Astrocyte (in vitro differentiated cells and primary cell): ENCODE measurements at regions not wholly inside any gene's neighbourhood (a gene's known extent, or its start where the extent isn't known, plus 50 kb on each side); places are given as distances from the start of the nearest gene placed in this dataset.

Experiments
- DNase-seq: peaks from one replicate; pipeline ENCODE4 v3.0.0-alpha.2; 2010; ENCODE audit warnings: low read depth
- FAIRE-seq: peaks from 2 replicates; lab custom pipeline; 2011; peaks lifted over from hg19 to GRCh38; lab: Jason Lieb, UNC
- H2AFZ ChIP-seq: 2 replicates; pipeline ENCODE4 v1.6.0; 2012; ENCODE audit warnings: low read depth, low read length, inconsistent platforms
- H3K27ac ChIP-seq: 2 replicates; pipeline ENCODE4 v1.5.1; 2011; ENCODE audit warnings: low read depth, low read length, inconsistent platforms
- H3K27me3 ChIP-seq: 2 replicates; pipeline ENCODE4 v1.6.0; 2011; ENCODE audit warnings: low read length, inconsistent platforms; ENCODE audit not compliant: insufficient read depth
- H3K36me3 ChIP-seq: 2 replicates; pipeline ENCODE4 v1.5.1; 2011; ENCODE audit warnings: low read length, inconsistent platforms; ENCODE audit not compliant: insufficient read depth
- H3K4me1 ChIP-seq: 2 replicates; pipeline ENCODE4 v1.5.1; 2011; ENCODE audit warnings: low read length, inconsistent platforms; ENCODE audit not compliant: insufficient read depth
- H3K4me2 ChIP-seq: 2 replicates; pipeline ENCODE4 v1.6.0; 2012; ENCODE audit warnings: low read length, inconsistent platforms
- H3K4me3 ChIP-seq: 2 replicates; pipeline ENCODE4 v1.5.1; 2011; ENCODE audit warnings: low read depth, mild to moderate bottlenecking, low read length, inconsistent platforms; ENCODE audit not compliant: insufficient read depth
- H3K79me2 ChIP-seq: 2 replicates; pipeline ENCODE4 v1.6.0; 2012; ENCODE audit warnings: mild to moderate bottlenecking, low read length, inconsistent platforms; ENCODE audit not compliant: insufficient read depth
- H3K9ac ChIP-seq: 2 replicates; pipeline ENCODE4 v1.6.0; 2012; ENCODE audit warnings: mild to moderate bottlenecking, low read length, inconsistent platforms
- H3K9me3 ChIP-seq: 2 replicates; pipeline ENCODE4 v1.5.1; 2012; ENCODE audit warnings: low read depth, mild to moderate bottlenecking, low read length, inconsistent platforms; ENCODE audit not compliant: insufficient read depth
- H4K20me1 ChIP-seq: 2 replicates; pipeline ENCODE4 v1.6.0; 2012; ENCODE audit warnings: low read length, inconsistent platforms; ENCODE audit not compliant: insufficient read depth
- H3K27ac Mint-ChIP-seq: one replicate; pipeline ENCODE4 v1.8.0; 2021; ENCODE audit warnings: mild to moderate bottlenecking, mixed read lengths; ENCODE audit not compliant: unreplicated experiment
- H3K27me3 Mint-ChIP-seq: one replicate; pipeline ENCODE4 v1.8.0; 2021; ENCODE audit warnings: low read depth, mixed read lengths; ENCODE audit not compliant: unreplicated experiment
- H3K36me3 Mint-ChIP-seq: one replicate; pipeline ENCODE4 v1.8.0; 2021; ENCODE audit warnings: low read depth, mixed read lengths; ENCODE audit not compliant: unreplicated experiment
- H3K4me1 Mint-ChIP-seq: one replicate; pipeline ENCODE4 v1.8.0; 2021; ENCODE audit warnings: low read depth, mixed read lengths; ENCODE audit not compliant: unreplicated experiment
- H3K4me3 Mint-ChIP-seq: one replicate; pipeline ENCODE4 v1.8.0; 2021; ENCODE audit warnings: mild to moderate bottlenecking, moderate library complexity, mixed read lengths; ENCODE audit not compliant: unreplicated experiment
- H3K9me3 Mint-ChIP-seq: one replicate; pipeline ENCODE4 v1.8.0; 2021; ENCODE audit warnings: mild to moderate bottlenecking, mixed read lengths; ENCODE audit not compliant: unreplicated experiment
- CTCF ChIP-seq: IDR thresholded peaks from 2 replicates; pipeline ENCODE4 v1.5.1; 2011; ENCODE audit warnings: low read depth, mild to moderate bottlenecking, inconsistent platforms, low read length, moderate library complexity; ENCODE audit not compliant: insufficient read depth
- EZH2 ChIP-seq: IDR thresholded peaks from 2 replicates; pipeline ENCODE4 v1.6.1; 2012; ENCODE audit warnings: mild to moderate bottlenecking, low read length, inconsistent platforms; ENCODE audit not compliant: insufficient read depth

GRCh38 chr1:96995351-96995750 is 273.8 kb downstream of the PTBP2 start:
- no peak overlapping the region for H3K27ac ChIP-seq

GRCh38 chr1:96996001-96996400 is 274.4 kb downstream of the PTBP2 start:
- H3K9ac ChIP-seq: no peak overlapping the region
- Mint-ChIP-seq H3K36me3 (no peaks in the 10 kb centered on the region), H3K27me3 (peaks cover 13% of the 10 kb centered on the region), H3K4me1 (peaks cover 11% of the 10 kb centered on the region), H3K9me3 (peaks cover 2% of the 10 kb centered on the region), H3K4me3 (no peak overlapping the region), H3K27ac (no peak overlapping the region)
- H4K20me1 ChIP-seq: no peaks in the 10 kb centered on the region
- no peaks in the 10 kb centered on the region for H3K36me3 ChIP-seq
- H3K79me2 ChIP-seq: no peaks in the 10 kb centered on the region
- H3K9me3 ChIP-seq: no peaks in the 10 kb centered on the region
- no peak overlapping the region for H3K4me2 ChIP-seq
- no peak overlapping the region for H2AFZ ChIP-seq
- no peaks in the 10 kb centered on the region for H3K4me1 ChIP-seq
- H3K4me3 ChIP-seq: no peak overlapping the region
- TF ChIP-seq EZH2 (no peak), CTCF (no peak)
- DNase-seq (no peak), FAIRE-seq (no peak)
- H3K27me3 ChIP-seq: no peaks in the 10 kb centered on the region
- H3K27ac ChIP-seq: no peak overlapping the region

More at GRCh38 chr1:96995351-96995750, 273.8 kb downstream of the PTBP2 start:
- Histone ChIP-seq H3K4me3 (no peak overlapping the region), H4K20me1 (no peaks in the 10 kb centered on the region), H3K36me3 (no peaks in the 10 kb centered on the region), H2AFZ (no peak overlapping the region), H3K79me2 (no peaks in the 10 kb centered on the region), H3K4me2 (no peak overlapping the region), H3K9me3 (no peaks in the 10 kb centered on the region), H3K27me3 (no peaks in the 10 kb centered on the region), H3K4me1 (no peaks in the 10 kb centered on the region), H3K9ac (no peak overlapping the region)
- FAIRE-seq (peak; percentile 54), DNase-seq (no peak)
- Mint-ChIP-seq H3K4me3 (no peak overlapping the region), H3K9me3 (peaks cover 2% of the 10 kb centered on the region), H3K27ac (no peak overlapping the region), H3K27me3 (peaks cover 13% of the 10 kb centered on the region), H3K36me3 (no peaks in the 10 kb centered on the region), H3K4me1 (peaks cover 11% of the 10 kb centered on the region)
- TF ChIP-seq EZH2 (no peak), CTCF (no peak)

GRCh38 chr1:96997717-96998116 is 276.1 kb downstream of the PTBP2 start:
- no peak for TF ChIP-seq CTCF
- no peak for TF ChIP-seq EZH2
- Histone ChIP-seq H3K27ac (no peak overlapping the region), H3K27me3 (no peaks in the 10 kb centered on the region), H3K4me3 (no peak overlapping the region), H3K9ac (no peak overlapping the region), H3K79me2 (no peaks in the 10 kb centered on the region), H4K20me1 (no peaks in the 10 kb centered on the region), H2AFZ (no peak overlapping the region), H3K9me3 (no peaks in the 10 kb centered on the region), H3K36me3 (no peaks in the 10 kb centered on the region), H3K4me1 (no peaks in the 10 kb centered on the region), H3K4me2 (no peak overlapping the region)
- no peaks in the 10 kb centered on the region for H3K36me3 Mint-ChIP-seq
- H3K4me1 Mint-ChIP-seq: peaks cover 10% of the 10 kb centered on the region
- no peak for FAIRE-seq
- no peak overlapping the region for H3K27ac Mint-ChIP-seq
- no peak for DNase-seq
- H3K9me3 Mint-ChIP-seq: peaks cover 2% of the 10 kb centered on the region
- H3K27me3 Mint-ChIP-seq: peaks cover 13% of the 10 kb centered on the region
- H3K4me3 Mint-ChIP-seq: no peak overlapping the region
